ENCODE measurements at regions not wholly inside any gene's neighbourhood (a gene's known extent, or its start where the extent isn't known, plus 50 kb on each side); places are given as distances from the start of the nearest gene placed in this dataset.

GRCh38 chr5:56512313-56512996 is 279.3 kb upstream of the ANKRD55 start:
- peak in 1 of 2 donors; percentile 41 for ATAC-seq

- no peak for ATAC-seq
Observed at GRCh38 chr5:56511326-56511841, 278.3 kb upstream of the ANKRD55 start.

- no peak for ATAC-seq
Observed at GRCh38 chr5:56508249-56508648, 275.1 kb upstream of the ANKRD55 start.

- no peak for ATAC-seq
Observed at GRCh38 chr5:56507351-56507930, 274.3 kb upstream of the ANKRD55 start.

- ATAC-seq: no peak
Observed at GRCh38 chr5:56506211-56506965, 273.3 kb upstream of the ANKRD55 start.

GRCh38 chr5:56503929-56504328 is 270.8 kb upstream of the ANKRD55 start:
- ATAC-seq: no peak

- peak in 1 of 2 donors; percentile 41 for ATAC-seq
Observed at GRCh38 chr5:56501781-56502557, 268.8 kb upstream of the ANKRD55 start.

GRCh38 chr5:56499901-56500300 is 266.8 kb upstream of the ANKRD55 start:
- no peak for ATAC-seq

GRCh38 chr5:56499491-56499890 is 266.4 kb upstream of the ANKRD55 start:
- no peak for ATAC-seq

- no peak for ATAC-seq
Observed at GRCh38 chr5:56498759-56499395, 265.7 kb upstream of the ANKRD55 start.

- ATAC-seq: no peak
Observed at GRCh38 chr5:56496581-56497063, 263.5 kb upstream of the ANKRD55 start.

GRCh38 chr5:56494300-56494731 is 261.2 kb upstream of the ANKRD55 start:
- ATAC-seq: no peak

GRCh38 chr5:56493766-56494165 is 260.6 kb upstream of the ANKRD55 start:
- ATAC-seq: no peak

- no peak for ATAC-seq
Observed at GRCh38 chr5:56493308-56493707, 260.2 kb upstream of the ANKRD55 start.

GRCh38 chr5:56492812-56493211 is 259.7 kb upstream of the ANKRD55 start:
- no peak for ATAC-seq

- ATAC-seq: peak; percentile 55 to 74
Observed at GRCh38 chr5:56490971-56491468, 257.9 kb upstream of the ANKRD55 start.

- no peak for ATAC-seq
Observed at GRCh38 chr5:56489272-56489671, 256.1 kb upstream of the ANKRD55 start.

GRCh38 chr5:56487528-56488115 is 254.5 kb upstream of the ANKRD55 start:
- no peak for ATAC-seq

- no peak for ATAC-seq
Observed at GRCh38 chr5:56482363-56482762, 249.2 kb upstream of the ANKRD55 start.

GRCh38 chr5:56481428-56482357 is 248.6 kb upstream of the ANKRD55 start:
- ATAC-seq: no peak

Measured in activated CD4-positive, CD25-positive, alpha-beta regulatory T cell treated with anti-CD3 and anti-CD28 coated beads, Interleukin-2, amount 50 U/mL, for 24 hours (primary cell).